ENCODE measurements at regions not wholly inside any gene's neighbourhood (a gene's known extent, or its start where the extent isn't known, plus 50 kb on each side); places are given as distances from the start of the nearest gene placed in this dataset.

DNA sequence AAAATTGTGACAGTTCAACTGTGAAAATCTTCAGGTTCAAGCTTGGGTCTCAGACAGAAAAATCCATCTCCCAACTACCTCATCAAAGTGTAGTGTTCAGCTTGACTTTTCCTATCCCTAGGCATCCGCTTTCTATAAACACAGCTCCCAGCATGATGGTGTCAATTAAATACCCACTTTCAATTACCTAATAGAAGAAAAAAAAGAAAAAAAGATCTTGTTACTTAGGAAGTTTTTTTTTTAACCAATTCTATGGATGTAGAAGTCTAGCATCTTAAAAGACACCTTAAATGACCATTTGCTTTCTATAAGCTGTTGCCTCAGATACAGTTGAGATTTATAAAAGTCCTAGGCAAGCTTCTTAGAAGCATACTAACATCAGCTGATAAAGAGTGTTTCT is 244.1 kb upstream of the MTNR1B start:
- TF ChIP-seq, protein P1, sequence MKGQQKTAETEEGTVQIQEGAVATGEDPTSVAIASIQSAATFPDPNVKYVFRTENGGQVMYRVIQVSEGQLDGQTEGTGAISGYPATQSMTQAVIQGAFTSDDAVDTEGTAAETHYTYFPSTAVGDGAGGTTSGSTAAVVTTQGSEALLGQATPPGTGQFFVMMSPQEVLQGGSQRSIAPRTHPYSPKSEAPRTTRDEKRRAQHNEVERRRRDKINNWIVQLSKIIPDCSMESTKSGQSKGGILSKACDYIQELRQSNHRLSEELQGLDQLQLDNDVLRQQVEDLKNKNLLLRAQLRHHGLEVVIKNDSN (IDR thresholded peaks at IDR 0.05): no peak
- TF ChIP-seq YY1 (IDR thresholded peaks at IDR 0.05; ENCODE audit: low read depth) (no peak), NFIC (IDR thresholded peaks at IDR 0.05) (no peak), CREB1 (IDR thresholded peaks at IDR 0.05; ENCODE audit: low read depth) (no peak)
